A673 (cell line): ENCODE measurements at regions not wholly inside any gene's neighbourhood (a gene's known extent, or its start where the extent isn't known, plus 50 kb on each side); places are given as distances from the start of the nearest gene placed in this dataset.

Experiments
- CTCF ChIP-seq: fragments of 300-800, 200-600 bp; sonication (generic); conservative IDR thresholded peaks from 2 replicates; pipeline ENCODE4 v1.5.1; 2017; ENCODE audit warnings: low read depth, mild to moderate bottlenecking, antibody characterized with exemption, low read length, moderate library complexity, mixed read lengths
- EZH2 ChIP-seq: fragments of 200-600 bp; sonication (generic); IDR thresholded peaks from 2 replicates; pipeline ENCODE4 v1.6.1; 2017; ENCODE audit warnings: borderline replicate concordance, low read depth, mild to moderate bottlenecking, mixed read lengths, antibody characterized with exemption, low read length; ENCODE audit not compliant: poor library complexity, severe bottlenecking

GRCh38 chr2:56104962-56105361, 78.8 kb upstream of the CCDC85A start:
- TF ChIP-seq CTCF (no peak), EZH2 (no peak)
